ENCODE measurements at regions not wholly inside any gene's neighbourhood (a gene's known extent, or its start where the extent isn't known, plus 50 kb on each side); places are given as distances from the start of the nearest gene placed in this dataset.

GRCh38 chr4:104890598-104891275 is 255.9 kb upstream of the TET2 start:
- no peak for TF ChIP-seq EZH2phosphoT487 (conservative IDR thresholded peaks at IDR 0.05; ENCODE audit: low read length)
- TF ChIP-seq, protein P1, sequence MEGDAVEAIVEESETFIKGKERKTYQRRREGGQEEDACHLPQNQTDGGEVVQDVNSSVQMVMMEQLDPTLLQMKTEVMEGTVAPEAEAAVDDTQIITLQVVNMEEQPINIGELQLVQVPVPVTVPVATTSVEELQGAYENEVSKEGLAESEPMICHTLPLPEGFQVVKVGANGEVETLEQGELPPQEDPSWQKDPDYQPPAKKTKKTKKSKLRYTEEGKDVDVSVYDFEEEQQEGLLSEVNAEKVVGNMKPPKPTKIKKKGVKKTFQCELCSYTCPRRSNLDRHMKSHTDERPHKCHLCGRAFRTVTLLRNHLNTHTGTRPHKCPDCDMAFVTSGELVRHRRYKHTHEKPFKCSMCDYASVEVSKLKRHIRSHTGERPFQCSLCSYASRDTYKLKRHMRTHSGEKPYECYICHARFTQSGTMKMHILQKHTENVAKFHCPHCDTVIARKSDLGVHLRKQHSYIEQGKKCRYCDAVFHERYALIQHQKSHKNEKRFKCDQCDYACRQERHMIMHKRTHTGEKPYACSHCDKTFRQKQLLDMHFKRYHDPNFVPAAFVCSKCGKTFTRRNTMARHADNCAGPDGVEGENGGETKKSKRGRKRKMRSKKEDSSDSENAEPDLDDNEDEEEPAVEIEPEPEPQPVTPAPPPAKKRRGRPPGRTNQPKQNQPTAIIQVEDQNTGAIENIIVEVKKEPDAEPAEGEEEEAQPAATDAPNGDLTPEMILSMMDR (IDR thresholded peaks at IDR 0.05; ENCODE audit: insufficient read depth, low read length, poor library complexity, severe bottlenecking), result no peak
- Histone ChIP-seq H3K9me3 (ENCODE audit: insufficient read depth, low read length) (no peaks in the 10 kb centered on the region), H3K27ac (ENCODE audit: low read depth, low read length) (no peak overlapping the region), H3K9me2 (replicated peaks; ENCODE audit: insufficient read depth, low read length) (no peaks in the 10 kb centered on the region), H3K9ac (ENCODE audit: low read length) (no peak overlapping the region), H3K4me3 (ENCODE audit: insufficient read depth, low read length, poor library complexity, severe bottlenecking) (no peak overlapping the region), H4K20me1 (ENCODE audit: low read depth, low read length) (no peaks in the 10 kb centered on the region), H3K79me2 (ENCODE audit: insufficient read depth, low read length) (no peaks in the 10 kb centered on the region), H3F3A (ENCODE audit: insufficient read depth) (no peaks in the 10 kb centered on the region), H3K27me3 (ENCODE audit: low read length) (no peaks in the 10 kb centered on the region), H3K36me3 (ENCODE audit: low read length) (no peaks in the 10 kb centered on the region), H2AFZ (ENCODE audit: low read depth, low read length, severe bottlenecking) (no peak overlapping the region), H3K4me2 (ENCODE audit: low read depth, low read length, poor library complexity, severe bottlenecking) (no peak overlapping the region)

GRCh38 chr4:104896660-104897645 is 249.7 kb upstream of the TET2 start:
- no peak overlapping the region for H3K4me3 ChIP-seq (ENCODE audit: insufficient read depth, low read length, poor library complexity, severe bottlenecking)
- H3K9ac ChIP-seq (ENCODE audit: low read length), result no peak overlapping the region
- no peak overlapping the region for H3K27ac ChIP-seq (ENCODE audit: low read depth, low read length)
- H4K20me1 ChIP-seq (ENCODE audit: low read depth, low read length), result no peaks in the 10 kb centered on the region
- H3K9me3 ChIP-seq (ENCODE audit: insufficient read depth, low read length), result no peaks in the 10 kb centered on the region
- no peaks in the 10 kb centered on the region for H3F3A ChIP-seq (ENCODE audit: insufficient read depth)
- H3K4me2 ChIP-seq (ENCODE audit: low read depth, low read length, poor library complexity, severe bottlenecking), result no peak overlapping the region
- TF ChIP-seq, protein P1 (IDR thresholded peaks at IDR 0.05; ENCODE audit: insufficient read depth, low read length, poor library complexity, severe bottlenecking), result no peak
- no peaks in the 10 kb centered on the region for H3K36me3 ChIP-seq (ENCODE audit: low read length)
- H2AFZ ChIP-seq (ENCODE audit: low read depth, low read length, severe bottlenecking), result no peak overlapping the region
- H3K79me2 ChIP-seq (ENCODE audit: insufficient read depth, low read length), result no peaks in the 10 kb centered on the region
- no peaks in the 10 kb centered on the region for H3K9me2 ChIP-seq (replicated peaks; ENCODE audit: insufficient read depth, low read length)
- H3K27me3 ChIP-seq (ENCODE audit: low read length), result no peaks in the 10 kb centered on the region

DNA sequence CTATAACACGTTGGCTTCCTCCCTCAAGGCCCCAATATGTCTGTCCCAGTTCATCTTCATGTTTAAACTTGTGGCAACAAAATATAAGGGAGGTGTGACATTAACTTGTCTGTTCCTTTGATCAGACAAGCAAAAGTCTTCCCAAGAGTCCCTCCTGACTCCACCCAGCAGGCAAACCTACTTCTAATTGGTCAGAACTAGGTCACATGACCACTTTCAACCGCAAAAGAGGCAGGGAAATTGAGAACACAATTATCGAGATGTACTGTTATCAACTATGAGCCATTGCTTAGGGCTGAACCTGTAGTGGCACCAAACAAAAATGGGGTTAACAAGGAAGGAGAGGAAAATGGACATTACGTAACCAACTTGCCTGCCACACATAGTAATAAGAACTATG is 246.8 kb upstream of the TET2 start:
- TF ChIP-seq EZH2phosphoT487 (conservative IDR thresholded peaks at IDR 0.05; ENCODE audit: low read length), result no peak
- TF ChIP-seq, protein P1 (IDR thresholded peaks at IDR 0.05; ENCODE audit: insufficient read depth, low read length, poor library complexity, severe bottlenecking), result no peak
- H3K4me3 ChIP-seq (ENCODE audit: insufficient read depth, low read length, poor library complexity, severe bottlenecking), result no peak overlapping the region
- H3K9ac ChIP-seq (ENCODE audit: low read length), result no peak overlapping the region
- no peaks in the 10 kb centered on the region for H3K9me2 ChIP-seq (replicated peaks; ENCODE audit: insufficient read depth, low read length)
- H3K27me3 ChIP-seq (ENCODE audit: low read length), result no peaks in the 10 kb centered on the region
- no peaks in the 10 kb centered on the region for H3K36me3 ChIP-seq (ENCODE audit: low read length)
- no peak overlapping the region for H2AFZ ChIP-seq (ENCODE audit: low read depth, low read length, severe bottlenecking)
- H3F3A ChIP-seq (ENCODE audit: insufficient read depth), result no peaks in the 10 kb centered on the region
- H3K4me2 ChIP-seq (ENCODE audit: low read depth, low read length, poor library complexity, severe bottlenecking), result no peak overlapping the region
- no peak overlapping the region for H3K27ac ChIP-seq (ENCODE audit: low read depth, low read length)
- H3K9me3 ChIP-seq (ENCODE audit: insufficient read depth, low read length), result no peaks in the 10 kb centered on the region
- no peaks in the 10 kb centered on the region for H4K20me1 ChIP-seq (ENCODE audit: low read depth, low read length)
- H3K79me2 ChIP-seq (ENCODE audit: insufficient read depth, low read length), result no peaks in the 10 kb centered on the region

All from SU-DHL-6 (cell line).